WTC11 (cell line): ENCODE measurements at regions not wholly inside any gene's neighbourhood (a gene's known extent, or its start where the extent isn't known, plus 50 kb on each side); places are given as distances from the start of the nearest gene placed in this dataset.

Experiments used
- ATAC-seq: fragments of 200-7000 bp; cut with Tn5 transposase; 2 replicates; pipeline ENCODE4 v1.10.0; 2021; ENCODE audit warnings: mild to moderate bottlenecking, moderate library complexity
- CTCF ChIA-PET: fragments of 300-600 bp; sonication (Branson Sonifier 250); formaldehyde crosslinking; loops from one replicate; lab custom pipeline; 2021; ENCODE audit warnings: antibody characterized with exemption; lab: Charles Lee
- POLR2A ChIA-PET: fragments of 350-600 bp; sonication (Branson Sonifier 250); formaldehyde crosslinking; loops from one replicate; lab custom pipeline; 2021; ENCODE audit warnings: antibody characterized with exemption; lab: Charles Lee
- DNase-seq: peaks from one replicate; pipeline ENCODE4 v3.0.0; 2021; ENCODE audit warnings: low spot score
- H3K27ac Mint-ChIP-seq: 2 replicates; pipeline ENCODE4 v1.8.0; 2021; ENCODE audit warnings: mixed read lengths
- H3K27me3 Mint-ChIP-seq: 2 replicates; pipeline ENCODE4 v1.8.0; 2021; ENCODE audit warnings: low read depth, mild to moderate bottlenecking, moderate library complexity, mixed read lengths
- H3K36me3 Mint-ChIP-seq: 2 replicates; pipeline ENCODE4 v1.8.0; 2021; ENCODE audit warnings: mixed read lengths
- H3K4me1 Mint-ChIP-seq: 2 replicates; pipeline ENCODE4 v1.8.0; 2022; ENCODE audit warnings: mixed read lengths
- H3K4me3 Mint-ChIP-seq: 2 replicates; pipeline ENCODE4 v1.8.0; 2021; ENCODE audit warnings: mild to moderate bottlenecking, moderate library complexity, mixed read lengths
- H3K9me3 Mint-ChIP-seq: 2 replicates; pipeline ENCODE4 v1.8.0; 2021; ENCODE audit warnings: mixed read lengths
- AFF4 ChIP-seq: sonication (generic); formaldehyde crosslinking; IDR thresholded peaks from 2 replicates; pipeline ENCODE4 v1.8.1; 2023; ENCODE audit warnings: mild to moderate bottlenecking, missing genetic modification reagents, borderline replicate concordance
- ATF2 ChIP-seq: sonication (generic); formaldehyde crosslinking; IDR thresholded peaks from 2 replicates; pipeline ENCODE4 v1.8.1; 2022; ENCODE audit warnings: low read depth, missing genetic modification reagents, borderline replicate concordance
- EMX1 ChIP-seq: fragments of 250-450 bp; sonication (Bioruptor Pico); IDR thresholded peaks from 2 replicates; pipeline ENCODE4 v1.8.0; 2021; ENCODE audit warnings: mild to moderate bottlenecking
- ETV6 ChIP-seq: sonication (generic); formaldehyde crosslinking; IDR thresholded peaks from 2 replicates; pipeline ENCODE4 v1.8.1; 2022; ENCODE audit warnings: mild to moderate bottlenecking, missing genetic modification reagents
- GTF2I ChIP-seq: fragments of 250-450 bp; sonication (Bioruptor Pico); conservative IDR thresholded peaks from 2 replicates; pipeline ENCODE4 v1.4.0; 2021; ENCODE audit warnings: mild to moderate bottlenecking
- MLX ChIP-seq: sonication (generic); formaldehyde crosslinking; IDR thresholded peaks from 2 replicates; pipeline ENCODE4 v1.8.1; 2023; ENCODE audit warnings: mild to moderate bottlenecking, missing genetic modification reagents, moderate library complexity
- OVOL2 ChIP-seq: fragments of 250-450 bp; sonication (Bioruptor Pico); IDR thresholded peaks from 2 replicates; pipeline ENCODE4 v1.9.0; 2021; ENCODE audit warnings: mild to moderate bottlenecking, borderline replicate concordance
- PRDM15 ChIP-seq: sonication (generic); formaldehyde crosslinking; IDR thresholded peaks from 2 replicates; pipeline ENCODE4 v1.8.0; 2022; ENCODE audit warnings: missing genetic modification reagents
- ZNF232 ChIP-seq: sonication (generic); formaldehyde crosslinking; IDR thresholded peaks from 2 replicates; pipeline ENCODE4 v1.8.0; 2022; ENCODE audit warnings: mild to moderate bottlenecking, missing genetic modification reagents
- ZNF317 ChIP-seq: sonication (generic); formaldehyde crosslinking; IDR thresholded peaks from 2 replicates; pipeline ENCODE4 v1.8.1; 2023; ENCODE audit warnings: low read depth, mild to moderate bottlenecking, moderate library complexity, missing genetic modification reagents, borderline replicate concordance
- TF ChIP-seq, protein P1 (sequence below): fragments of 250-450 bp; sonication (Bioruptor Pico); conservative IDR thresholded peaks from 2 replicates; pipeline ENCODE4 v1.9.0; 2021; ENCODE audit warnings: mild to moderate bottlenecking
- TF ChIP-seq, protein P2 (sequence below): sonication (generic); formaldehyde crosslinking; IDR thresholded peaks from 2 replicates; pipeline ENCODE4 v1.8.1; 2023; ENCODE audit warnings: mild to moderate bottlenecking, moderate library complexity, missing genetic modification reagents

GRCh38 chr9:78663369-78663768 lies 366.4 kb downstream of the PSAT1 start:
- 0 out of 2 replicates have a peak, but pooled peaks cover 4% of the 10 kb centered on the region for H3K4me1 Mint-ChIP-seq
- H3K9me3 Mint-ChIP-seq: no peaks in the 10 kb centered on the region
- POLR2A ChIA-PET: interaction anchor here (1.2 kb wide), 1 partner anchor 11 kb away, joined by 4 read pairs; no protein-coding TSS in a partner anchor
- H3K36me3 Mint-ChIP-seq: no peaks in the 10 kb centered on the region
- no peak overlapping the region for H3K27ac Mint-ChIP-seq
- TF ChIP-seq, protein P1, sequence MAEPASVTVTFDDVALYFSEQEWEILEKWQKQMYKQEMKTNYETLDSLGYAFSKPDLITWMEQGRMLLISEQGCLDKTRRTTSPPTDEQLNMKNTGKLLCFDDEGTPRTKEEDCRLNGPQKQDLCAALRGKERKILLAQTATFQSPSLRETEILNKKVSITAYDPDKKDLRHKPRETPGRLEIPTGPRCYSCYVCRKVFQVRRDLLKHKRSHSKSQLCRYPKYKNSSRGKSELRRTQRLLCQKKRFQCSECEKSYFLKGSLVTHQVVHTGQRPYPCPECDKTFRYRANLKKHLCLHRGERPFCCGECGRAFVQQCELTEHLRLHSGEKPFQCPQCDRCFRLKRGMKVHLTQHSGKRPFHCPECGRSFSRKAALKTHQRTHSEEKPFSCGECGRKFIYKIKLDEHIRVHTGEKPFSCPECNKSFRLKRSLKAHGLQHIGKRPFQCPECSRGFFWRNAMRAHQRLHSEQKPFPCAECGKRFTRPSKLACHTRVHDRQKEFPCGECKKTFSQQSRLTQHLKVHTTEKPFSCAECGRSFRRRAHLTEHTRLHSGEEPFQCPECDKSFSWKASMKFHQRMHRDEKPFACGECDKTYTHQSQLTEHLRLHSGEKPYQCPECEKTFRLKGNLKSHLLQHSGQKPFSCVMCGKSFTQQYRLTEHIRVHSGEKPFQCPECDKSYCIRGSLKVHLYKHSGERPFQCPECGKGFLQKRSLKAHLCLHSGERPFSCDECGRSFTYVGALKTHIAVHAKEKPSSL (CRISPR knock-in tag): no peak
- no peak for TF ChIP-seq AFF4 (CRISPR knock-in tag)
- TF ChIP-seq OVOL2 (CRISPR knock-in tag): no peak
- TF ChIP-seq ETV6: no peak
- no peak for TF ChIP-seq PRDM15
- TF ChIP-seq EMX1 (CRISPR knock-in tag): no peak
- no peak for TF ChIP-seq ZNF317 (CRISPR knock-in tag)
- TF ChIP-seq, protein P2, sequence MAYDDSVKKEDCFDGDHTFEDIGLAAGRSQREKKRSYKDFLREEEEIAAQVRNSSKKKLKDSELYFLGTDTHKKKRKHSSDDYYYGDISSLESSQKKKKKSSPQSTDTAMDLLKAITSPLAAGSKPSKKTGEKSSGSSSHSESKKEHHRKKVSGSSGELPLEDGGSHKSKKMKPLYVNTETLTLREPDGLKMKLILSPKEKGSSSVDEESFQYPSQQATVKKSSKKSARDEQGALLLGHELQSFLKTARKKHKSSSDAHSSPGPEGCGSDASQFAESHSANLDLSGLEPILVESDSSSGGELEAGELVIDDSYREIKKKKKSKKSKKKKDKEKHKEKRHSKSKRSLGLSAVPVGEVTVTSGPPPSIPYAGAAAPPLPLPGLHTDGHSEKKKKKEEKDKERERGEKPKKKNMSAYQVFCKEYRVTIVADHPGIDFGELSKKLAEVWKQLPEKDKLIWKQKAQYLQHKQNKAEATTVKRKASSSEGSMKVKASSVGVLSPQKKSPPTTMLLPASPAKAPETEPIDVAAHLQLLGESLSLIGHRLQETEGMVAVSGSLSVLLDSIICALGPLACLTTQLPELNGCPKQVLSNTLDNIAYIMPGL (CRISPR knock-in tag): no peak
- no peak for TF ChIP-seq ZNF232
- TF ChIP-seq ATF2 (CRISPR knock-in tag): no peak
- no peak for TF ChIP-seq MLX (CRISPR knock-in tag)
- no peak for TF ChIP-seq GTF2I (CRISPR knock-in tag)
- TF ChIP-seq, all 79 proteins: peak for 0
- ATAC-seq (no peak), DNase-seq (no peak)
- CTCF ChIA-PET: no interaction called here
- Mint-ChIP-seq H3K4me3 (no peak overlapping the region), H3K27me3 (no peaks in the 10 kb centered on the region)
